KOPT-K1 (cell line): ENCODE measurements at regions not wholly inside any gene's neighbourhood (a gene's known extent, or its start where the extent isn't known, plus 50 kb on each side); places are given as distances from the start of the nearest gene placed in this dataset.
"Not testable (repeated sequence)": the region's sequence is repeated elsewhere in the genome, so short reads cannot be mapped to it uniquely, and the experiment has no call there.

Source experiments
- H3K27ac ChIP-seq: fragments of 200-600 bp; sonication (generic); 2 replicates; pipeline ENCODE4 v1.5.1; 2016; ENCODE audit warnings: antibody characterized with exemption, mild to moderate bottlenecking, low read depth, low read length; ENCODE audit not compliant: poor library complexity, severe bottlenecking
- H3K36me3 ChIP-seq: fragments of 200-600 bp; sonication (generic); 2 replicates; pipeline ENCODE4 v1.5.1; 2017; ENCODE audit warnings: antibody characterized with exemption, mild to moderate bottlenecking, low read length, moderate library complexity; ENCODE audit not compliant: insufficient read depth
- H3K9me3 ChIP-seq: fragments of 200-600 bp; sonication (generic); 2 replicates; pipeline ENCODE4 v1.5.1; 2017; ENCODE audit warnings: antibody characterized with exemption, low read length, mild to moderate bottlenecking; ENCODE audit not compliant: insufficient read depth, poor library complexity, severe bottlenecking

- H3K36me3 ChIP-seq, H3K27ac ChIP-seq, H3K9me3 ChIP-seq: not testable (repeated sequence)
Observed at GRCh38 chrX:65819983-65820382, 152.5 kb downstream of the MSN start.

- no peaks in the 10 kb centered on the region for H3K36me3 ChIP-seq
- H3K27ac ChIP-seq: no peak overlapping the region
- H3K9me3 ChIP-seq: peaks cover 25% of the 10 kb centered on the region
Observed at GRCh38 chrX:65813245-65813644, 145.8 kb downstream of the MSN start.

GRCh38 chrX:65811558-65812228, 144.2 kb downstream of the MSN start:
- Histone ChIP-seq H3K27ac (no peak overlapping the region), H3K36me3 (no peaks in the 10 kb centered on the region), H3K9me3 (peaks cover 25% of the 10 kb centered on the region)
